ENCODE measurements at regions not wholly inside any gene's neighbourhood (a gene's known extent, or its start where the extent isn't known, plus 50 kb on each side); places are given as distances from the start of the nearest gene placed in this dataset.

- H3K27ac Mint-ChIP-seq, result no peak overlapping the region
- no peaks in the 10 kb centered on the region for H3K9me3 Mint-ChIP-seq
- no peaks in the 10 kb centered on the region for H3K9me3 ChIP-seq (ENCODE audit: control insufficient read depth, low read length)
- H3K36me3 ChIP-seq (ENCODE audit: control insufficient read depth, insufficient read depth, low read length), result no peaks in the 10 kb centered on the region
- no peak overlapping the region for H3K4me3 ChIP-seq (ENCODE audit: low read length)
- H3K36me3 Mint-ChIP-seq (ENCODE audit: low read depth), result no peaks in the 10 kb centered on the region
- no peak overlapping the region for H3K27ac ChIP-seq (ENCODE audit: low read depth, low read length)
- peaks cover 4% of the 10 kb centered on the region for H3K27me3 Mint-ChIP-seq (ENCODE audit: insufficient read depth)
- no peak overlapping the region for H3K4me3 Mint-ChIP-seq
- no peaks in the 10 kb centered on the region for H3K4me1 Mint-ChIP-seq
- H3K4me1 ChIP-seq (ENCODE audit: control insufficient read depth, insufficient read depth, low read length), result no peaks in the 10 kb centered on the region
- DNase-seq, result no peak
- TF ChIP-seq CTCF (conservative IDR thresholded peaks at IDR 0.05), result no peak
- no peaks in the 10 kb centered on the region for H3K27me3 ChIP-seq (ENCODE audit: control insufficient read depth, insufficient read depth, low read length, poor library complexity, severe bottlenecking)
- no peak overlapping the region for H3K9ac ChIP-seq (ENCODE audit: extremely low read depth, low read length, poor library complexity, severe bottlenecking)
Observed at GRCh38 chr2:126536605-126537200, 119.3 kb upstream of the GYPC start.

- Histone ChIP-seq H3K27me3 (ENCODE audit: control insufficient read depth, insufficient read depth, low read length, poor library complexity, severe bottlenecking) (no peaks in the 10 kb centered on the region), H3K27ac (ENCODE audit: low read depth, low read length) (no peak overlapping the region), H3K4me3 (ENCODE audit: low read length) (no peak overlapping the region), H3K9ac (ENCODE audit: extremely low read depth, low read length, poor library complexity, severe bottlenecking) (no peak overlapping the region), H3K36me3 (ENCODE audit: control insufficient read depth, insufficient read depth, low read length) (no peaks in the 10 kb centered on the region), H3K9me3 (ENCODE audit: control insufficient read depth, low read length) (peaks cover 14% of the 10 kb centered on the region), H3K4me1 (ENCODE audit: control insufficient read depth, insufficient read depth, low read length) (no peaks in the 10 kb centered on the region)
- TF ChIP-seq CTCF (conservative IDR thresholded peaks at IDR 0.05), result no peak
- no peaks in the 10 kb centered on the region for H3K4me1 Mint-ChIP-seq
- H3K27ac Mint-ChIP-seq, result no peak overlapping the region
- H3K36me3 Mint-ChIP-seq (ENCODE audit: low read depth), result no peaks in the 10 kb centered on the region
- peaks cover 15% of the 10 kb centered on the region for H3K9me3 Mint-ChIP-seq
- H3K27me3 Mint-ChIP-seq (ENCODE audit: insufficient read depth), result peaks cover 4% of the 10 kb centered on the region
- no peak overlapping the region for H3K4me3 Mint-ChIP-seq
- DNase-seq, result no peak
- 95% methylated on average over 3 of the region's 3 CpGs; no CpG with 5 or more reads in 1 of the 2 experiments for WGBS, 2 experiments (ENCODE audit: insufficient coverage in 1 of 2, insufficient read length in 1 of 2)
Observed at GRCh38 chr2:126539101-126539500, 116.9 kb upstream of the GYPC start.

- H3K9ac ChIP-seq (ENCODE audit: extremely low read depth, low read length, poor library complexity, severe bottlenecking), result no peak overlapping the region
- 90% methylated on average over 1 of the region's 1 CpG; no CpG with 5 or more reads in 1 of the 2 experiments for WGBS, 2 experiments (ENCODE audit: insufficient coverage in 1 of 2, insufficient read length in 1 of 2)
- H3K27me3 ChIP-seq (ENCODE audit: control insufficient read depth, insufficient read depth, low read length, poor library complexity, severe bottlenecking), result no peaks in the 10 kb centered on the region
- Mint-ChIP-seq H3K4me3 (no peak overlapping the region), H3K27me3 (ENCODE audit: insufficient read depth) (no peaks in the 10 kb centered on the region), H3K36me3 (ENCODE audit: low read depth) (no peaks in the 10 kb centered on the region), H3K27ac (no peak overlapping the region), H3K4me1 (no peaks in the 10 kb centered on the region), H3K9me3 (peaks cover 17% of the 10 kb centered on the region)
- no peak overlapping the region for H3K27ac ChIP-seq (ENCODE audit: low read depth, low read length)
- no peak overlapping the region for H3K4me3 ChIP-seq (ENCODE audit: low read length)
- no peak for TF ChIP-seq CTCF (conservative IDR thresholded peaks at IDR 0.05)
- H3K36me3 ChIP-seq (ENCODE audit: control insufficient read depth, insufficient read depth, low read length), result no peaks in the 10 kb centered on the region
- H3K4me1 ChIP-seq (ENCODE audit: control insufficient read depth, insufficient read depth, low read length), result no peaks in the 10 kb centered on the region
- peaks cover 14% of the 10 kb centered on the region for H3K9me3 ChIP-seq (ENCODE audit: control insufficient read depth, low read length)
- DNase-seq, result no peak
Observed at GRCh38 chr2:126542247-126542646, 113.7 kb upstream of the GYPC start.
